ENCODE measurements at regions not wholly inside any gene's neighbourhood (a gene's known extent, or its start where the extent isn't known, plus 50 kb on each side); places are given as distances from the start of the nearest gene placed in this dataset.

DNA sequence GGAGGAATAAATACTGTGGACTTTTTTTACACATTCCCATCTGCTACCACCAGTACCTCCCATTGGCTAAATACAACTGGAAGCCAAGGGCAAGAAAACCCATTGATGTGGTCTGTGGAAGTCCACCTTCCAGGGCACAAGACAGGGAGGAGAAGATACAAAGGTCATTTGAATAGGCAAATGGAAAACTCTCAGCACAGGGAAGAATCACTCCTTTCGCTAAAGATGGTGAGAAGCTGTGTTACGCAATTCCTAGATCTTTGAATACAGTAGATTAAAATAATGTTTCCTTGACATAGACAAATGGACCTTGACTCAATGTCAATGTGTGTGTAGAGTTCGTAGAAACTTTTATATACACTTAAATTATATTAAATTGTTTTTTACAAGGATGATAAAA lies 70.9 kb upstream of the ERBB4 start:
- TF ChIP-seq, protein P1, sequence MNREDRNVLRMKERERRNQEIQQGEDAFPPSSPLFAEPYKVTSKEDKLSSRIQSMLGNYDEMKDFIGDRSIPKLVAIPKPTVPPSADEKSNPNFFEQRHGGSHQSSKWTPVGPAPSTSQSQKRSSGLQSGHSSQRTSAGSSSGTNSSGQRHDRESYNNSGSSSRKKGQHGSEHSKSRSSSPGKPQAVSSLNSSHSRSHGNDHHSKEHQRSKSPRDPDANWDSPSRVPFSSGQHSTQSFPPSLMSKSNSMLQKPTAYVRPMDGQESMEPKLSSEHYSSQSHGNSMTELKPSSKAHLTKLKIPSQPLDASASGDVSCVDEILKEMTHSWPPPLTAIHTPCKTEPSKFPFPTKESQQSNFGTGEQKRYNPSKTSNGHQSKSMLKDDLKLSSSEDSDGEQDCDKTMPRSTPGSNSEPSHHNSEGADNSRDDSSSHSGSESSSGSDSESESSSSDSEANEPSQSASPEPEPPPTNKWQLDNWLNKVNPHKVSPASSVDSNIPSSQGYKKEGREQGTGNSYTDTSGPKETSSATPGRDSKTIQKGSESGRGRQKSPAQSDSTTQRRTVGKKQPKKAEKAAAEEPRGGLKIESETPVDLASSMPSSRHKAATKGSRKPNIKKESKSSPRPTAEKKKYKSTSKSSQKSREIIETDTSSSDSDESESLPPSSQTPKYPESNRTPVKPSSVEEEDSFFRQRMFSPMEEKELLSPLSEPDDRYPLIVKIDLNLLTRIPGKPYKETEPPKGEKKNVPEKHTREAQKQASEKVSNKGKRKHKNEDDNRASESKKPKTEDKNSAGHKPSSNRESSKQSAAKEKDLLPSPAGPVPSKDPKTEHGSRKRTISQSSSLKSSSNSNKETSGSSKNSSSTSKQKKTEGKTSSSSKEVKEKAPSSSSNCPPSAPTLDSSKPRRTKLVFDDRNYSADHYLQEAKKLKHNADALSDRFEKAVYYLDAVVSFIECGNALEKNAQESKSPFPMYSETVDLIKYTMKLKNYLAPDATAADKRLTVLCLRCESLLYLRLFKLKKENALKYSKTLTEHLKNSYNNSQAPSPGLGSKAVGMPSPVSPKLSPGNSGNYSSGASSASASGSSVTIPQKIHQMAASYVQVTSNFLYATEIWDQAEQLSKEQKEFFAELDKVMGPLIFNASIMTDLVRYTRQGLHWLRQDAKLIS (CRISPR knock-in tag; IDR thresholded peaks at IDR 0.05; ENCODE audit: borderline replicate concordance) = no peak
- TF ChIP-seq ZSCAN18 (CRISPR knock-in tag; IDR thresholded peaks at IDR 0.05) (no peak), KAT7 (CRISPR knock-in tag; IDR thresholded peaks at IDR 0.05; ENCODE audit: borderline replicate concordance) (no peak), MAX (CRISPR knock-in tag; IDR thresholded peaks at IDR 0.05) (no peak), SMAD4 (CRISPR knock-in tag; IDR thresholded peaks at IDR 0.05) (no peak), USF2 (CRISPR knock-in tag; IDR thresholded peaks at IDR 0.05) (no peak), ZBTB21 (CRISPR knock-in tag; IDR thresholded peaks at IDR 0.05; ENCODE audit: borderline replicate concordance) (no peak)
- TF ChIP-seq, protein P2, sequence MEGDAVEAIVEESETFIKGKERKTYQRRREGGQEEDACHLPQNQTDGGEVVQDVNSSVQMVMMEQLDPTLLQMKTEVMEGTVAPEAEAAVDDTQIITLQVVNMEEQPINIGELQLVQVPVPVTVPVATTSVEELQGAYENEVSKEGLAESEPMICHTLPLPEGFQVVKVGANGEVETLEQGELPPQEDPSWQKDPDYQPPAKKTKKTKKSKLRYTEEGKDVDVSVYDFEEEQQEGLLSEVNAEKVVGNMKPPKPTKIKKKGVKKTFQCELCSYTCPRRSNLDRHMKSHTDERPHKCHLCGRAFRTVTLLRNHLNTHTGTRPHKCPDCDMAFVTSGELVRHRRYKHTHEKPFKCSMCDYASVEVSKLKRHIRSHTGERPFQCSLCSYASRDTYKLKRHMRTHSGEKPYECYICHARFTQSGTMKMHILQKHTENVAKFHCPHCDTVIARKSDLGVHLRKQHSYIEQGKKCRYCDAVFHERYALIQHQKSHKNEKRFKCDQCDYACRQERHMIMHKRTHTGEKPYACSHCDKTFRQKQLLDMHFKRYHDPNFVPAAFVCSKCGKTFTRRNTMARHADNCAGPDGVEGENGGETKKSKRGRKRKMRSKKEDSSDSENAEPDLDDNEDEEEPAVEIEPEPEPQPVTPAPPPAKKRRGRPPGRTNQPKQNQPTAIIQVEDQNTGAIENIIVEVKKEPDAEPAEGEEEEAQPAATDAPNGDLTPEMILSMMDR (IDR thresholded peaks at IDR 0.05) = no peak
